ENCODE measurements at regions not wholly inside any gene's neighbourhood (a gene's known extent, or its start where the extent isn't known, plus 50 kb on each side); places are given as distances from the start of the nearest gene placed in this dataset.
"Not testable (repeated sequence)": the region's sequence is repeated elsewhere in the genome, so short reads cannot be mapped to it uniquely, and the experiment has no call there.

GRCh38 chr2:176852667-176853066 is 359.9 kb upstream of the HNRNPA3 start:
- DNase-seq (ENCODE audit: insufficient read length, low spot score) (no peak), FAIRE-seq (peak; percentile 77)
- no peak for TF ChIP-seq POLR2A (IDR thresholded peaks at IDR 0.05; ENCODE audit: low read depth, low read length)
- no peak for TF ChIP-seq POLR2AphosphoS5 (IDR thresholded peaks at IDR 0.05; ENCODE audit: low read depth, low read length)
- TF ChIP-seq POU2F2 (IDR thresholded peaks at IDR 0.05; ENCODE audit: low read depth, low read length) = no peak
- TF ChIP-seq PAX5 (IDR thresholded peaks at IDR 0.05; ENCODE audit: insufficient read depth, low read length, severe bottlenecking) = no peak
- no peak for TF ChIP-seq SPI1 (IDR thresholded peaks at IDR 0.05; ENCODE audit: low read depth, low read length)
- TF ChIP-seq TAF1 (IDR thresholded peaks at IDR 0.05; ENCODE audit: low read depth, low read length) = no peak

DNA sequence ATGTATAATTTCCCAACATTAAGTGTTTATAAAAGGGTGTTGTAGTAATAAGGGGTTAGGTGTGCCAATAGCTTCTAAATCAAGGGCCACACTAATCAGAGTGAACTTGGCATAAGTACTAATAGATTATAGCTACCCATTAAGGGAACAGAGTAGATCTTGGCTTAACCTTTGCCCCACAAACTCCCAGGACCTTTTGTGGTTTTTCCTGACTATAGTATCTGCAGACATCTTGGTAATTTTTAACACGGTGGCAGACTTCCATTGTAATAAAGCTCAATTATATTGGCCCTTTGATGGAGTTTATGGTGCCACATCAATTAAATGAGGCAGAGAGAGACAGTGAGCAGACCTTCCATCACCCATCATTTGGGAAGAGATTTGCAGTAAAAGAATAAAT is 358.5 kb upstream of the HNRNPA3 start:
- no peak for DNase-seq (ENCODE audit: insufficient read length, low spot score)
- FAIRE-seq = no peak
- TF ChIP-seq TAF1 (IDR thresholded peaks at IDR 0.05; ENCODE audit: low read depth, low read length) (no peak), POLR2AphosphoS5 (IDR thresholded peaks at IDR 0.05; ENCODE audit: low read depth, low read length) (no peak), SPI1 (IDR thresholded peaks at IDR 0.05; ENCODE audit: low read depth, low read length) (no peak), PAX5 (IDR thresholded peaks at IDR 0.05; ENCODE audit: insufficient read depth, low read length, severe bottlenecking) (no peak), POLR2A (IDR thresholded peaks at IDR 0.05; ENCODE audit: low read depth, low read length) (no peak), POU2F2 (IDR thresholded peaks at IDR 0.05; ENCODE audit: low read depth, low read length) (no peak)

DNA sequence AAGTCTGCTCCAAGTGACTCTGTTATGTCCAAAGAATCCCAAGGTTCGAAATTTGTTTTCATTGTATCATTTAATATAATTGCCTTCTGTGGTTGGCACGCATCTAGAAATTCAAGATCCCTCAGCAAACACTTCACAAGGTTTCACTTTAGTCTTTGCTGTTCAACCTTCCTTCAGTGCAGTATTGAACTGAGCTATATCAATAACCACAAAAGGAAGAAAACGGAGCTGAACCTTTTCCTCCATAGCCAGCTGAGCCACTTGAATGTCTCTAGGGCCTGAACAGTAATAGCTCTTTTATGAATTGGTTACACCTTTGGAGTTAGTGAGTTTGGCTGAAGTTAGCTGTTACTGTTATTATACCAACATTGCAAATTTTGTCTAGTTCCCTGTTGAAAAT is 357.7 kb upstream of the HNRNPA3 start:
- DNase-seq (ENCODE audit: insufficient read length, low spot score) = no peak
- TF ChIP-seq POU2F2 (IDR thresholded peaks at IDR 0.05; ENCODE audit: low read depth, low read length) (no peak), POLR2AphosphoS5 (IDR thresholded peaks at IDR 0.05; ENCODE audit: low read depth, low read length) (no peak), SPI1 (IDR thresholded peaks at IDR 0.05; ENCODE audit: low read depth, low read length) (no peak), TAF1 (IDR thresholded peaks at IDR 0.05; ENCODE audit: low read depth, low read length) (no peak), PAX5 (IDR thresholded peaks at IDR 0.05; ENCODE audit: insufficient read depth, low read length, severe bottlenecking) (no peak), POLR2A (IDR thresholded peaks at IDR 0.05; ENCODE audit: low read depth, low read length) (no peak)
- FAIRE-seq = no peak

DNA sequence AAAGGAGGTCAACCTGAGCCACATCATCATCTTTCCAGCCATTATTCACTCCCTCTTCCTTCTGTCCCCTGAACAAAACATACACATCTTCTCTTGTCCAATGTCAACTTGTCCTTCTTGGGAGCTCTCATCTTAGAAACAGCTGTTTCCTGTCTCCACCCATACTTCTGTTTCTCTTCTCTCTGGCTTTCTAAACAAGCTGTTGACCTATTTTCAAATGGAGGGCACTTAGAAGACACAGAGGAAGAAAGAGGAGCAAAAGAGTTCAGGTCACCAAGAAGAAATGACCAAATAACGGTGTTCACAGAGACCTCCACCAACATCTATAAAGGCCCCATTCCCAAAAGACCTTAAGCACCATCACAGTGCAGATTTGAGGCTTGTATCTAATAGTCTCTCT is 355.9 kb upstream of the HNRNPA3 start:
- DNase-seq (ENCODE audit: insufficient read length, low spot score) (no peak), FAIRE-seq (no peak)
- TF ChIP-seq POLR2AphosphoS5 (IDR thresholded peaks at IDR 0.05; ENCODE audit: low read depth, low read length) (no peak), SPI1 (IDR thresholded peaks at IDR 0.05; ENCODE audit: low read depth, low read length) (no peak), POLR2A (IDR thresholded peaks at IDR 0.05; ENCODE audit: low read depth, low read length) (no peak), POU2F2 (IDR thresholded peaks at IDR 0.05; ENCODE audit: low read depth, low read length) (no peak), TAF1 (IDR thresholded peaks at IDR 0.05; ENCODE audit: low read depth, low read length) (no peak), PAX5 (IDR thresholded peaks at IDR 0.05; ENCODE audit: insufficient read depth, low read length, severe bottlenecking) (no peak)

- DNase-seq (ENCODE audit: insufficient read length, low spot score) (no peak), FAIRE-seq (no peak)
- TF ChIP-seq POLR2AphosphoS5 (IDR thresholded peaks at IDR 0.05; ENCODE audit: low read depth, low read length) (no peak), SPI1 (IDR thresholded peaks at IDR 0.05; ENCODE audit: low read depth, low read length) (no peak), TAF1 (IDR thresholded peaks at IDR 0.05; ENCODE audit: low read depth, low read length) (no peak), PAX5 (IDR thresholded peaks at IDR 0.05; ENCODE audit: insufficient read depth, low read length, severe bottlenecking) (no peak), POU2F2 (IDR thresholded peaks at IDR 0.05; ENCODE audit: low read depth, low read length) (no peak), POLR2A (IDR thresholded peaks at IDR 0.05; ENCODE audit: low read depth, low read length) (no peak)
Measured at GRCh38 chr2:176865336-176865735, 347.3 kb upstream of the HNRNPA3 start.

DNA sequence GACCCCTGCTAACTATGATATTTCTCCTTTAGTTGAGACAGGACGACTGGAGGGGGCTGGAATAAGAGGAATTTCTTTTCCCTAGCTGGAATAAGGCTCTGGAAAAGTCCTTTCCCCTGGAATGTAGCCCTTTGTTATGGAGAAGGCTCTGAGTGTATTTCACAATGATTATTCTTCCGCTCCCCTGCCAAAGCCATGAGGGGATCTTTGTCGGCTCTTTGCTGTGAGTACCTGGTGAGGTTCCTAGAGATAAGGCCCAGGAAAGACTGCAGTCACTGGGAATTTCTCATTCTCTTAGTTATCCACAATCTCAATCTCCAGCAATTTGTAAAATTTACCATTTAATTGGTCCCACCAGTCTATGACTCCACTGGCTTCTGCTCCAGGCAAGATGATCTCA is 340.2 kb upstream of the HNRNPA3 start:
- TF ChIP-seq POU2F2 (IDR thresholded peaks at IDR 0.05; ENCODE audit: low read depth, low read length) (no peak), SPI1 (IDR thresholded peaks at IDR 0.05; ENCODE audit: low read depth, low read length) (no peak), PAX5 (IDR thresholded peaks at IDR 0.05; ENCODE audit: insufficient read depth, low read length, severe bottlenecking) (no peak), TAF1 (IDR thresholded peaks at IDR 0.05; ENCODE audit: low read depth, low read length) (no peak), POLR2A (IDR thresholded peaks at IDR 0.05; ENCODE audit: low read depth, low read length) (no peak), POLR2AphosphoS5 (IDR thresholded peaks at IDR 0.05; ENCODE audit: low read depth, low read length) (no peak)
- no peak for DNase-seq (ENCODE audit: insufficient read length, low spot score)
- FAIRE-seq = no peak

GRCh38 chr2:176873403-176873802 is 339.2 kb upstream of the HNRNPA3 start:
- no peak for DNase-seq (ENCODE audit: insufficient read length, low spot score)

GRCh38 chr2:176876493-176877103 is 336.0 kb upstream of the HNRNPA3 start:
- DNase-seq (ENCODE audit: insufficient read length, low spot score) = no peak
- TF ChIP-seq SPI1 (IDR thresholded peaks at IDR 0.05; ENCODE audit: low read depth, low read length) = peak; percentile 54; the same call in 1 of the 2 replicates
- no peak for TF ChIP-seq TAF1 (IDR thresholded peaks at IDR 0.05; ENCODE audit: low read depth, low read length)
- TF ChIP-seq POLR2A (IDR thresholded peaks at IDR 0.05; ENCODE audit: low read depth, low read length) = no peak
- no peak for FAIRE-seq

More at GRCh38 chr2:176873403-176873802, 339.2 kb upstream of the HNRNPA3 start:
- TF ChIP-seq SPI1 (IDR thresholded peaks at IDR 0.05; ENCODE audit: low read depth, low read length) (no peak), POU2F2 (IDR thresholded peaks at IDR 0.05; ENCODE audit: low read depth, low read length) (no peak), PAX5 (IDR thresholded peaks at IDR 0.05; ENCODE audit: insufficient read depth, low read length, severe bottlenecking) (no peak), POLR2AphosphoS5 (IDR thresholded peaks at IDR 0.05; ENCODE audit: low read depth, low read length) (no peak), TAF1 (IDR thresholded peaks at IDR 0.05; ENCODE audit: low read depth, low read length) (no peak), POLR2A (IDR thresholded peaks at IDR 0.05; ENCODE audit: low read depth, low read length) (no peak)
- FAIRE-seq = no peak

GRCh38 chr2:176879426-176879995 is 333.1 kb upstream of the HNRNPA3 start:
- no peak for FAIRE-seq

DNA sequence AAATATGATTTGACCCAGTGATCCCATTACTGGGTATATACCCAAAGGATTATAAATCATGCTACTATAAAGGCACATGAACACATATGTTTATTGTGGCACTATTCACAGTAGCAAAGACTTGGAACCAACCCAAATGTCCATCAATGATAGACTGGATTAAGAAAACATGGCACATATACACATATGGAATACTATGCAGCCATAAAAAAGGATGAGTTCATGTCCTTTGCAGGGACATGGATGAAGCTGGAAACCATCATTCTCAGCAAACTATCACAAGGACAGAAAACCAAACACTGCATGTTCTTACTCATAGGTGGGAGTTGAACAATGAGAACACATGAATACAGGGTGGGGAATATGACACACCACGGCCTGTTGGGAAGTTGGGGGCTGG is 330.5 kb upstream of the HNRNPA3 start:
- not testable (repeated sequence) for FAIRE-seq; DNase-seq (ENCODE audit: insufficient read length, low spot score)

More at GRCh38 chr2:176879426-176879995, 333.1 kb upstream of the HNRNPA3 start:
- DNase-seq (ENCODE audit: insufficient read length, low spot score) = no peak
- TF ChIP-seq TAF1 (IDR thresholded peaks at IDR 0.05; ENCODE audit: low read depth, low read length) (no peak), POU2F2 (IDR thresholded peaks at IDR 0.05; ENCODE audit: low read depth, low read length) (no peak), SPI1 (IDR thresholded peaks at IDR 0.05; ENCODE audit: low read depth, low read length) (no peak), PAX5 (IDR thresholded peaks at IDR 0.05; ENCODE audit: insufficient read depth, low read length, severe bottlenecking) (no peak), POLR2A (IDR thresholded peaks at IDR 0.05; ENCODE audit: low read depth, low read length) (no peak), POLR2AphosphoS5 (IDR thresholded peaks at IDR 0.05; ENCODE audit: low read depth, low read length) (no peak)

All from GM12891 (cell line).